ENCODE measurements at regions not wholly inside any gene's neighbourhood (a gene's known extent, or its start where the extent isn't known, plus 50 kb on each side); places are given as distances from the start of the nearest gene placed in this dataset.

DNA sequence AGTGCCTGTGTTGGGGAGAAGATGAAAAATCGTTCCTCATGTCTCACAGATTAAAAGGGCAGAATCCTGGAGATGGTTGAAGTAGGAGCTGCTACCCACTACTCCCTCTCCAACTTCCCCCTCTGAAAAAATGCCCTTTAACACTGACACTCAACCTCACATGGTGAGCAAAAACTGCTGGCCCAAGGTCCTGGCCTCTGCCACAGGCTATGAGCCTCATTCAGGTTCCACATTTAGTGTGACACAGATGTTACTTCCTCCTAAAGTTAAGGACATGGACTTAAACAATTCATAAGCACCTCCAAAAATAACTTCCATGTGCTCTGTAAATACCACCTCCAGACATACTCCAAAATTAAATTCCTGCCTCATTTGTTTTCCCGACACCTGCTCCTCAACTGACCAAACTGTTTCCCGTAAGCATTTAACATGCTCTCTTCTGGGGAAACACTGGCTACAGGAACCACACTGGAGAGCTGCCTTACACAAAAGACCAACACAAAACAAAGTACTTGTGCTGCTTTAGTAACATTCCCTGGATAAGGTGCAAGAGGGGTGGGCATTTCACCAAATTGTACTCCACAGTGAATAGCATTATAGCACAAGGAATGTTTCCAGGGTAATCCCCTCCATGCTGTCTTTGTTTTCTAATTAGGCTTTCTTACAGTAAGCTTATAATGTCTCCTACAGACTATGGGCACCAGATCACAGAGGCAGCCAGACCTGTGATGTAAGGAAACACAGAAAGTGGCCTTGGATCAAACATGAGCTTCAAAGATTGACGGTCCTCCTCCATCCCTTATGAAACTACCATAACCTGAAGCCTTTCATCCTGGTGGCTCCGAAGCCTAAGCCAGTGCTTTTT, 57.0 kb downstream of the PHLDA1 start:
- DNase-seq (ENCODE audit: low read depth in 2 of 2): no peak

DNA sequence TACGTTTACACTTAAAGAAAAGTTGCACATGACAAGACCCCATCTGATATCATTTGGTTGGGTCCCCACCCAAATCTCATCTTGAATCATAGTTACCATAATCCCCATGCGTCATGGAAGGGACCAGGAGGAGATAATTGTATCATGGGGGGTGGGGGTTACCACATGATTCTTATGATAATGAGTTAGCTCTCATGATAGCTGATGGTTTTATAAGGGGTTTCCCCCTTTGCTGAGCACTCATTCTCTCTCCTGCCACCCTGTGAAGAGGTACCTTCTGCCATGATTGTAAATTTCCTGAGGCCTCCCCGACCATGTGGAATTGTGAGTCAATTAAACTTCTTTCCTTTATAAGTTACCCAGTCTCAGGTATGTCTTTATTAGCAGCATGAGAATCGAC, 60.3 kb downstream of the PHLDA1 start:
- no peak for DNase-seq (ENCODE audit: low read depth in 2 of 2)

DNA sequence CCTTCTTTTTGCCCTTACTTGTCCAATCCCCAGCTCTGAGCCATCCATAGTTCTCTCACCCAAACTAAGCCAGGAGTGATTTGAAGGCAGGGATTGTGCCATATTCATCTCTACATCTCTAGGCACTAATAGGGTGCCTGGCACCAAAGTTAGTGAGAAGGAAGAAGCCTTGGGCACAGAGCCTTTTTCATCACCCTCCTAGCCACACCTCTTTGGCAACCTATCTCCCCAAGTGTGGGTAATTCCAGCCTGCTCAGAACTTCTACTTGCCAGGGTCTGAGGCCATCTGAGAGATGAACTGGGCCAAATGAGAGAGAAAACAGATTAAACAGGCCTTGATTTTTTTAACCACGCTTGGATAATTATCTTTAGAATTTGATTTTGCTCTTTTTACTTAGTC, 61.3 kb downstream of the PHLDA1 start:
- DNase-seq (ENCODE audit: low read depth in 2 of 2): no peak

DNA sequence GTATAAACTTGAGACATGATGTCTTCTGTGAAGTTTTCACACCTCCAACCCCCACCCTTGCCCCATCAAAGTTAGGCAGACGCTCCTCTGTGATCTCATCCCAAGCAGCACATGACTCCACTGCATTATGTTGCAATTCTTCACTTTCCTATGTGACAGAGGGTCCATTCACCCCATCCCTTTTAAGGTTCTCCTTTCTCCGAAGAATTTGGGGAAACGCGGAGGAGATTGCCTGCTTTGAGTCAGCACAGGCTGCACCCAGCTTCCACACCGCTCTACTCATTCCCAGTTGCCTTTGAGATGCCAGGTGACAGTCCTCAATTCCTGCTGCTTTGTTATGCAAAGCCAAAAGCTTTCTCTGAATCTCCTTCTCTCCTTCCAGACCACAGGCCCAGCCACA, 61.8 kb downstream of the PHLDA1 start:
- no peak for DNase-seq (ENCODE audit: low read depth in 2 of 2)

DNA sequence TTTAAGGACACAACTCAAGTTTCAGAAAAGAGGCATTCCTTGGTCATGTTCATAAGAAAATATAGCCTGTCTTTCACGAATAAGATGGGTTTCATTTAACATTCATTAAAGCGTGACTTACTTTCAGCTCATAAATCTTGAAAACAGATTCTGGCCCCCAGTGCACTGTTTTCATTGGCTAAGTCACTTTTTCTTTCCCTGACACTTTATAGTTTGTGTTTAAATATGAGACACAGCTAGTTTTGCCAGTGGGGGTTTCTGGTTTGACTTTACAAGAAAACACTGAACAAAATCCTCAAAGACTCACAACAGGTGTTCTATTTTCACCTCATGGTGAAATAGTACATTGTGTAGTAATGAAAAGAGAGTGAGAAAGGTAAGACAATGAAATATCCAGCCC, 65.9 kb downstream of the PHLDA1 start:
- no peak for DNase-seq (ENCODE audit: low read depth in 2 of 2)

DNA sequence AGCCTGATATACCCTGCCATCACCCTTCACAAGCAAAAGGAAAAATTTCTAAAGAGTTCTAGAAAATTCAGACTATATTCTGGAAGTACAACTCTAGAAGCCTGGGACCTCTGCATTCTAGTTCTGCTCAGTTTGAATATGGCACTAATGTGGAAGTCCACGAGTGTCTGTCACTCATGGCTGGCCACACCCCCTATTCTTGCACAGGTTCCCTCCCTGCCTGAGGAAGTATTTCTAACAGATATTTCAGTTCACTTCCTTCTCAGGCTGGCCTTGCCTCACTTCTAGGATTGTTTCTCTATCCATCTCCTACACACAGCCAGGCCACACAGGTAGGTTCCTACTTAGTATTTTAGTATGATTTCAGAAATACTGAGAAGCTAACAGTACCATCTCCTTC, 67.4 kb downstream of the PHLDA1 start:
- no peak for DNase-seq (ENCODE audit: low read depth in 2 of 2)

DNA sequence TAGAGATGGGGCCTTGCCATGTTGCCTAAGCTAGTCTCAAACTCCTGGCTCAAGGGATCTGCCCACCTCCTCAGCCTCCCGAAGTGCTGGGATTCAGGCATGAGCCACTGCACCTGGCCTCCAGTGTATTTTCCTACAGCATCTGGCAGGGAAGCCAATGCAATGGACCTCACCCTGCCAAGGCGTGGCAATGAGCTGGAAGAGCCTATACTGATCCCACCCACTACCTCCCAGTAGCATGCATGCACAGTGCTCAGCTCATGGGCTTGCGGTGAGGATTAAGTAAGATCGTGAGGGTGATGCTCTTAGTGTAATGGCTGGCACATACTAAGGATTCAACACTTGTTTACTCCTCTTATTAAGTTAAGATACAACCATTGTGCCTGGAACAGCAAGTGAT, 69.7 kb downstream of the PHLDA1 start:
- DNase-seq (ENCODE audit: low read depth in 2 of 2): no peak

DNA sequence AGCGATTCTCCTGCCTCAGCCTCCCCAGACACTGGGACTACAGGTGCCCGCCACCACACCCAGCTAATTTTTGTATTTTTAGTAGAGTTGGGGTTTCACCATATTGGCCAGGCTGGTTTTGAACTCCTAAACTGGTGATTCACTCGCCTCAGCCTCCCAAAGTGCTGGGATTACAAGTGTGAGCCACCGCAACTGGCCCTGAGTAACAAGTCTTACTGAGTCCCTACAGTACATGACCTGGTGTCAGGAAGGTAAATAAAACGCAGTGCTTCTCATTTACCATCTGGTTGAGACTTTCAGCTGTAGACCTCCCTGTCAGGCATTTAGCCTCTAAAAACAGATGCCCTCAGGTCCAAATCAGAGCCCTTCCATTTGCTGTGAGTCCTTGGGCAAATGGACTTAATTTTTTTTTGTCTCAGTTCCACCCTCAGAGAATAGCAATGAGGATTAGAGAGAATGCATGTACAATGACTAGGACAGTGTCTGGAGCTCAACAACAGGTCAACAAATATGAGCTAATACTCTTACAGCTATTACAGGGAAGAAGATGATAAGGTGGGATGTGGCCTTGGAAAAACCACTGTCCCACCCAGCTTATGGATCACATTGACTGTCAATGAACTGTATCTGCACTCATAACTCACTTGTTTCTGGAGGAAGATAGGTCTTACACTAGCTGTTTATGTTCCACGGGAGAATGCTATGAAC, 70.5 kb downstream of the PHLDA1 start:
- no peak for DNase-seq (ENCODE audit: low read depth in 2 of 2)

DNA sequence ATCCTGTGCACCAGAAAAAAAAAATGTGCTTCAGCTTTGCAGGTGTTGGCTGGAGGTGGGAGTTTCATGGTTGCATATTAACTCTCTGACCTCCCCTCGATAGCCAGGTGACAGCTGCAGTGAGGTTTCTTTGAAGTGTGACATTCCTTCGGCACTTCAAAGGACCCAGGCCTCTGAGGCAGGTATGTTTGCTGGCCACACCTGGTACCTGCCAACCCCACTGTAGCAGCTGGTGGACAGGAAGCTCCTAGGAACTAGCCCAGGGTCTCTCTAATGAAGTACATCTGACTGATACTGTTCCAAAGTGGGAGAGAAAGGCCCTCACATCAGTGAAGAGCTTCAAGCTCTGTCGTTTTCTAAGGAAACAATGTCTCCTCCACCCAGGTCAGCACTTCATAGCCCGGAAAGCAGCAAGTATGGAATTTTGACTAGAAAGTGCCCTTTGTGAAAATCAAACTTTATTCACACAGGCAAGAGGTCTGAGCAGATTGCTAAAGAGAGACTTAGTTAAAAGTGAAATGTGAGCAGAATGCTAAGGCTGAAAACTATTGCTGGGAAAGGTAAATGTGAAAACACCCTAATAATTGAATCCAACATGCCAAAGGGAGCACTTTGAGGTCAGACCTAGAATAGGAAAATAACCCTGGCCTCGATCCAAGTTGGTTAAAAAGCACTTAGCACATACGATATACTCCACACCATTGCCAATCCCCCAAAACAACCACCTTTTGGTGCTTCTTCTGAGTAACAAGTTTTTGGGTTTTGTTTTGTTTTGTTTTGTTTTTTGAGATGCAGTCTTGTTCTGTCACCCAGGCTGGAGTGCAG, 71.3 kb downstream of the PHLDA1 start:
- no peak for DNase-seq (ENCODE audit: low read depth in 2 of 2)

DNA sequence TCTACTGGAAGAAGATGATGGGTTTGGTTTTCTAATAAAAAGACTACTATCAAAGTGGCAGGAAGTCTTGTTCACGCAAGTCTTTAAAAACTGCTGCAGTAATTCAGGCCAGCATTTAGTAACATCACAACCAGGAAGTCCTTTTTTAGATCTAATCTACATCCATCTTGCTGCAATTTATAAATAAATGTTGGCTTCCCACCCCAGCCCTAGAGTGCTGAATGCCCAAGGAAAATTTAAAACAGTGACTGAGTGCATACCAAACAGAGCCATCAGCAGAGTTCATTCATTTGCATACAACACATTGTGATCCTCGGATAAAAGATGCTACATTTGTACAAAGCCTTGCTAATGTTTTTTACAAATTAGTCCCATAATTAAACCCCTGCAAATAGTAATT, 72.1 kb downstream of the PHLDA1 start:
- DNase-seq (ENCODE audit: low read depth in 2 of 2): no peak

DNA sequence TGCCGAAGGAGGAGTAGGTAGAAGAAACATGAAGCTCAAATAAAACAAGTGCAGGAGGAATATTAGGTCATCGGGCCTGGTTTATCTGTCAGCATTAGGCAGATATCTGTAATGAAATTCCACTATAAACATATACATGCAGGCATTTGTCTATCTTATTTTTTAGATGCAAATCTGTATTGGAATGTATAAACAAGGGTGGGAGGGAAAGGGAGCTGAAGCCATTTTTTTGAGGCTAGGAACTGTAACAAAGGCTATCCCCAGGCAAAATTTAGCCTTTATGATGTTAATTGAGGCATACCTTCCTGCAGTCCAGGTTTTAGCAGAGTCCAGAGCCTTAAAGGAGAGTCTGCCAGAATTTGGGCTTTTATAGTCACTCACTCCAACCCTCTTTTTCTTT, 72.5 kb downstream of the PHLDA1 start:
- DNase-seq (ENCODE audit: low read depth in 2 of 2): no peak

DNA sequence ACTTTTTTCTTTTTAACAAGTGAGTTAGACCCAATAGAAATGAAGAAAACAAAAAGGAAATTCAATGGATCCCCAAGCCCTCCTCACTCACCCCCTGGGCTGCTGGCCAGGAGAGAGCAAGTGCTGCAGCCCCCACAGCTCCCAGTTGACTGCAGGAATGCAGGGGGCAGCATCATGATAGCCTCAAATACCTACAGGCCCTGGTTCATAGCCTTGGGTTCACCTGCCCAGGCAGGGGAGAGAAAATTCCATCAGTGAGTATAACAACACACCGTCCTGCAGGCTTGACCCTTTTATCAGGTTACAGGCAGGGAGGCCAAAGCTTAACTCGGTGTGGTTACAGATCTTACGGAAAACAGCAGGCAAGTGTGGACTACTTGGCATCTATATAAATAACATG, 76.3 kb downstream of the PHLDA1 start:
- DNase-seq (ENCODE audit: low read depth in 2 of 2): no peak

DNA sequence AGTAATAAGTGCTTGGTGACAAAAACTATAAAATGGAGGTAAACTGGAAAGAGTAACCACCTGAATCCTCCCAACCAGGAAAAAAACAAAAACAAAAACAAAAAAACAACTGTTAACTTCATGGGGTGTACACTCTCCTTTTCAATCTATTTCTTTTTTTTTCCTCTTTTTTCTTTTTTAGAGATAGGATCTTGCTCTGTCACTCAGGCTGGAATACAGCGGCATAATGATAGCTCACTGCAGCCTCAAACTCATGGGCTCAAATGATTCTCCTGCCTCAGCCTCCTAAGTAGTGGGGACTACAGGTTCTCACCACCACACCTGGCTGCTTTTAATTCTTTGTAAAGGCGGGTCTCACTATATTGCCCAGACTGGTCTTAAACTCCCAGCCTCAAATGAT, 76.8 kb downstream of the PHLDA1 start:
- DNase-seq (ENCODE audit: low read depth in 2 of 2): no peak

DNA sequence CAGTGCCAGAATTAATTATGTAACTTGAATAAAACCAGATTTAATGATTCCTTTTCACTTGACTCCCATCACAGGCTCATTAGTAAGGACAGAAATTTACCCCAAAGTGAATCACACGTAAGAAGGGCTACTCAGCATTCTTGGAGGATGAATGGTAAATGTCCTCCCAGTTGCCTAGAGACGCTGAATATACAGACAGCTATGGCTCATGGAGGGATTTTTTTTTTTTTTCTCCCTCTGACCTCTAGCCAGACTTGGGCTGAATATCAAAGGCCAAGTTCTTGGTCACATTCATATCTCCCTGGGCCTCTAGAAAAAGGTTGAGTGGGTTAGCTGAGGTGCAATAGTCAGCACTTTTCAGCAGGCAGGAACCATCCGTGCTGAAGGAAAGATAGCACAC, 77.5 kb downstream of the PHLDA1 start:
- no peak for DNase-seq (ENCODE audit: low read depth in 2 of 2)

DNA sequence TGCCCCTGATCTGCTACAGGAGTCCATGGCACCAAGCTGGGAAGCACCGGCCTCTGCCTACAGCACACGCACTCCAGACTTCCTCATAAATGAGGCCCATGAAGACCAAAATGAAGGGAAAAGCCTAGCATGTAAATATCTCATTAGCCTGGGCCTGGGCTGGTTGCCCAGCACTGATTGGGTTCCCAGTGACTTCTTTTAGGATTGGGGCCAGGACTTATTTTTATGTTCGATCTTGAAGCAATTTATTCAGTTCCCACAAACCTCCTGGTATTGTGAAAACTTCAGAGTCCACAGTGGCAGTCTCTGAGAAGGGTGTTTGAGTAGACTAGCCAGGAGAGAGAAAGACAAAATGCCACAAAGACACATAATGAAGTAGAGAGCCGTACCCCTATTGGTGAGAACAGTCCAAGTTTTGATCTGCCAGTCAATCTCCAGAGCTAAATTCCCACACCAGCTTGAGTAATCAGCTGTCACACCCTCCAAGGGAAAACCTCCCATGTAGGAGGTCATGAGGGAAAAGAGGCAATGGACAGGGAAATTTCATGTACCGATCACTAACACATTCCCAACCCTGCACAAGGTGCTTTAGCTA, 78.2 kb downstream of the PHLDA1 start:
- DNase-seq (ENCODE audit: low read depth in 2 of 2): no peak

DNA sequence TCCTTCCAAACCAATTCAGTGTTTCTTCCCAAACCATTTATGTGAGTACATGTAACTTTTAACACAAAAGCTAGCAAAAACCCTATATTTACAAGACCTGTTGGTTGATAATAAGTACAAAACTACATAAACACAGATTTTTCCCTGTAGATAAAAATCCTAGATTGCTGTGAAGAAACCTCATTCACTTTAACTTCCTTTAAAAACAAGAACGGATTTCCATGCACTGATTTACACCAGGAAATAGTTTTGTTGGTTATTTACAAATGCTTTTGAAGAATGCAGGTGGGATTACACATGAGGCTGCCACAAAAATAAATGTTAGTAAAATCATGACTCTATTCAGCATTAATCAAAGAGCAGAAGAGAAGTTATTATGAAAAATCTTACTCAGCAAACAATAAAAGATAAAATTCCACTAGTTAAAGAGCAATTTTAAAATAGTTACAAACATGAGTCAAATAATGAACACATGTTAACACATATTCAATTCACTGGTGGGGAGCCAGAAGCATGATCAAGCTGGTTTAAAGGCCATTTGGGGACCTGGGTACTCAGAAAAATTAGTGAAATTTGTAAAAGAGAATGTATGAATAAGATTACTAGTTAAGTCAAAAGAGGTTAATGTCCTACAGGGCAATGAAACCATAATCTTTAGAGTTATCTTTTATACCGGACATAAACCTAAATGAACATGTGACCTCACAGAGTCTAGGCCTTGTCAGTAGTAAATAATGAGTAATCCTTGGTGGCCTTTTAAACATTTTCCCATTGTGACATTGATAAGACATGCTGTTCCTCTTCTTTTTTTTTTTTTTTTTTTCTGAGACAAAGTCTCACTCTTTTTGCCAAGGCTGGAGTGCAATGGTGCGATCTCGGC, 79.9 kb downstream of the PHLDA1 start:
- DNase-seq (ENCODE audit: low read depth in 2 of 2): no peak

DNA sequence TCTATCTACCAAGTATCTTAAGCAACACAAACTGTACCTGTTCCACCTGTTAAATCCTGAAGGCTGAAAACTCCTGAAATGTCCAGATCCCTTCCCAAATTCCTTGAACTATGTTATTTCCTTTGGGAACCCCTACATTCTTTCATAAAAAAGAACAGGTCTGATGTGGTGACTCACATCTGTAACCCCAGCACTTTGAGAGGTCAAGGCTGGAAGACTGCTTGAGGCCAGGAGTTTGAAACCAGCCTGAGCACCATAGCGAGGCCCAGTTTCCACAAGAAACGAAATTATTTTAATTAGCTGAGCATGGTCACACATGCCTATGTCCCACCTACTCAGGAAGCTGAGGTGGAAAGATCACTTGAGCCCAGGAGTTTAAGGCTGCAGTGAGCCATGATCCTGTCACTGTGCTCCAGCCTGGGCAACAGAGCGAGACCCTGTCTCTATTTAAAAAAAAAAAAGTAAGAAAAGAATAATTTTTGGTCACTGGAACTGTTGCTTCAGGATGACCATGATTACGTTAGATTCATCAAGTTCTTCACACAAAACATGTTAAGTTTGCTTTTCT, 84.3 kb downstream of the PHLDA1 start:
- DNase-seq (ENCODE audit: low read depth in 2 of 2): no peak

DNA sequence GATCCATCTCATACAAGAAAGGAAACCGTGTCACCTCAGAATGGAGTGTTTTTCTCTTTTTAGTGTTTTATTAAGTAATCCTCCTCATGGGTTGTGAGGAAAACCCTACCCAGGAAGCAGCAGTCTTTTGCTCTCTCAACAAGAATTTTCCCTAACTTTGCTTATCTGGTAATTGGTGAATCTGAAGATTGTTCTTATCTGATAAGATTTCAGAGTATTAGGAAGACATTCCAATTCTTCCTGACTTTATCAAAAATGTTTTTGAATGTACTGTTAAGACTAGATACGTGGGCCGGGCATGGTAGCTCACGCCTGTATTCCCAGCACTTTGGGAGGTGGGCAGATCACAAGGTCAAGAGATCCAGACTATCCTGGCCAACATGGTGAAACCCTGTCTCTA, 86.0 kb downstream of the PHLDA1 start:
- no peak for DNase-seq (ENCODE audit: low read depth in 2 of 2)

DNA sequence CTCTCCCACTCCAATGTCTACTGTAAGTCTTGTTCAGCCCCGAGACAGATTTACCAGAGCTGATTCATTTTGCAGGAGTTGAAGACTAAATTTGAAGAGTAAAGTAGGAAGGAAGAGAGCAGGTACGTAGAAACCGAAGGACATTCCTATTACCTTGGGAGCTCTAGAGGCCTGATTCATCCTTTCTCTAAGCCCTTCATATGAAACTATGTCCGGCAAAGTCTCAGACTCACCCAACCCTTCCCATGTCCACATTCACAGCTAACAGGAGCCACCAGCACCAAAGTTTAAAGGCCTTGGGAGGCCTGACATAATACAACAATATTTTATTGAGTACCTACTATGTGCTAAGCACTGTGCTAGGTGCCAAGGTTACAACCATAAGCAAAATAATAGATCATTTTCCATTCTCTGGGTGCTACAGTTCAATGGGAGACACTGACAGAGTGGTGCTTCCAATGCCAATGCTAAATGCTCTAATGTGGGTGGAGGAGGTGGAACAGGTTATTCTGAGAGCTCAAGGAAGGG, 86.6 kb downstream of the PHLDA1 start:
- DNase-seq (ENCODE audit: low read depth in 2 of 2): no peak

DNA sequence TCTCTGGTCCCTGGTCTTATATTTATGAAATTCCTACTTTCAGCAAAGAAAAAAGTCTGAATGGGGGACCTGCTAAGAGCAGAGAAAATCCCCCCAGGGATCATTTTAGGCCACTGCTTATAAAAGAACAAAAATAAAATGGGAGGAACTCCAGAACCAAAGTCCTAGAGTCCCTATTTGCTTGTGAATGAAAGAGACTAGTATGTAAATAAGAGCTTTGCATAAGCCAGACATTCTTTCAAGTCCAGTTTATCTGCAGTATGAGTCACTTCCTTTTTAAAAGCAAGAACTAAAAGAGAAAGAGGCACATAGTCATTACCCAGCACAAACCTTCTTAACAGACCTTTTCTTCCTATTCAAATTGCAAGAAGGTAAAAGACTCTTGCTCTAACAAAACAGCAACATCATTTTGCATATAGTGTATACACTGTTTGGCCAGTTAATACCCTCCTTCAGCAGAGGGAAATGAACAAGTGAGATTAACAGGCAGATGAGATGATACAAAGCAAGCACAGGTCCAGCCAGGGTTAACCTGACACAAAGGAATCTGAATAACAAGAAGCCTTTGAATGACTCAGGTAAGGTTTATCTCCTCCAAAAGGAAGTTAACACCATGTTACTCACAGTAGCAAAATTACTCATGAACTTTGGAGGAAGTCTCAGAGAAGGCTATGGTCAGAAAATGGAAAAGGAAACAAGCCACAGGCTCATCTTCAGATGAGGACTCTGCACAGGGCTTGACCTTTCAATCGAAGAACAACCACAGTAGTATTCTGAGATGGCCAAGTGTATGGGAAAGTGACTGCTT, 87.3 kb downstream of the PHLDA1 start:
- DNase-seq (ENCODE audit: low read depth in 2 of 2): no peak

Data from stimulated activated CD8-positive, alpha-beta memory T cell treated with anti-CD3 and anti-CD28 coated beads, Interleukin-15, amount 100 ng/mL, for 48 hours (primary cell).